Neural progenitor cell (in vitro differentiated cells): ENCODE measurements at regions not wholly inside any gene's neighbourhood (a gene's known extent, or its start where the extent isn't known, plus 50 kb on each side); places are given as distances from the start of the nearest gene placed in this dataset.

Experiments
- EZH2 ChIP-seq: fragments of 200-600 bp; sonication (generic); IDR thresholded peaks from 2 replicates; pipeline ENCODE4 v1.6.1; 2017; ENCODE audit warnings: antibody characterized with exemption, mild to moderate bottlenecking, moderate library complexity
- EZH2phosphoT487 ChIP-seq: fragments of 200-600 bp; sonication (generic); IDR thresholded peaks from 2 replicates; pipeline ENCODE4 v1.6.1; 2017; ENCODE audit warnings: antibody characterized with exemption
- TF ChIP-seq, protein P1 (sequence below): fragments of 200-600 bp; sonication (generic); IDR thresholded peaks from 2 replicates; pipeline ENCODE4 v1.5.1; 2017; ENCODE audit warnings: antibody characterized with exemption, mild to moderate bottlenecking

DNA sequence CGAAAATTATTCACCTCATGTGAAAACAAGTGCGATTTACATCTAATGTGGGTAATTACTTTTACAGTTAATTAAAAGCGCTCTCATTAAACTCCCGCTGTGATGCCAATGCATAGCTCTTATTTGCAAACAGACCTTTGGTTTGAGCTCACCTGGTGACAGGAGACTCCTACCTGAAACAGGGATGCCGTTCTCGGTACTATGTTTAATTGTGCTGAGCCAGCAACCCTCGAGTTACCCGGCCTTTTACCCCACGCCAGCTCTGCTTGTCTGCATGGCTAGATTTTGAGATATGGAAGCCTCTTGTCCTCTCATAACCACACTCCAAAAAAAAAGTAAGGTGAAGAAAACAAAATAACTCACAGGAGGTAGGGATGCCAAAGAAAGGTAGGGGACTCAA lies 690.4 kb upstream of the RBFOX1 start:
- TF ChIP-seq, protein P1, sequence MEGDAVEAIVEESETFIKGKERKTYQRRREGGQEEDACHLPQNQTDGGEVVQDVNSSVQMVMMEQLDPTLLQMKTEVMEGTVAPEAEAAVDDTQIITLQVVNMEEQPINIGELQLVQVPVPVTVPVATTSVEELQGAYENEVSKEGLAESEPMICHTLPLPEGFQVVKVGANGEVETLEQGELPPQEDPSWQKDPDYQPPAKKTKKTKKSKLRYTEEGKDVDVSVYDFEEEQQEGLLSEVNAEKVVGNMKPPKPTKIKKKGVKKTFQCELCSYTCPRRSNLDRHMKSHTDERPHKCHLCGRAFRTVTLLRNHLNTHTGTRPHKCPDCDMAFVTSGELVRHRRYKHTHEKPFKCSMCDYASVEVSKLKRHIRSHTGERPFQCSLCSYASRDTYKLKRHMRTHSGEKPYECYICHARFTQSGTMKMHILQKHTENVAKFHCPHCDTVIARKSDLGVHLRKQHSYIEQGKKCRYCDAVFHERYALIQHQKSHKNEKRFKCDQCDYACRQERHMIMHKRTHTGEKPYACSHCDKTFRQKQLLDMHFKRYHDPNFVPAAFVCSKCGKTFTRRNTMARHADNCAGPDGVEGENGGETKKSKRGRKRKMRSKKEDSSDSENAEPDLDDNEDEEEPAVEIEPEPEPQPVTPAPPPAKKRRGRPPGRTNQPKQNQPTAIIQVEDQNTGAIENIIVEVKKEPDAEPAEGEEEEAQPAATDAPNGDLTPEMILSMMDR: no peak
- TF ChIP-seq EZH2: no peak
- no peak for TF ChIP-seq EZH2phosphoT487
